Breast epithelium (tissue), 3 donors: ENCODE measurements at regions not wholly inside any gene's neighbourhood (a gene's known extent, or its start where the extent isn't known, plus 50 kb on each side); places are given as distances from the start of the nearest gene placed in this dataset.

Experiments used
- CTCF ChIP-seq, 3 donors: fragments of 450-650 bp; IDR thresholded peaks; one replicate each; pipeline ENCODE4 v1.5.1; 2016 to 2017; ENCODE audit warnings: antibody characterized with exemption in 3 of 3, mild to moderate bottlenecking in 3 of 3, moderate library complexity in 3 of 3
- POLR2AphosphoS5 ChIP-seq, 3 donors: sonication (generic); formaldehyde crosslinking; IDR thresholded peaks; one replicate each; pipeline ENCODE4 v1.6.1; 2017; ENCODE audit warnings: antibody characterized with exemption in 3 of 3

- no peak for TF ChIP-seq POLR2AphosphoS5 (IDR thresholded peaks at IDR 0.05)
- no peak for TF ChIP-seq CTCF (IDR thresholded peaks at IDR 0.05)
Measured at GRCh38 chr10:55803055-55803454, 558.0 kb downstream of the ZWINT start.
